Skeletal muscle cell (primary cell): ENCODE measurements at regions not wholly inside any gene's neighbourhood (a gene's known extent, or its start where the extent isn't known, plus 50 kb on each side); places are given as distances from the start of the nearest gene placed in this dataset.
A peak's percentile ranks its signal among the peaks of the same experiment; 100 is the strongest.

Experiments used
- DNase-seq: peaks from one replicate; pipeline ENCODE4 v3.0.0-alpha.2; 2010; ENCODE audit warnings: low read depth
- H3K4me3 ChIP-seq: 2 replicates; pipeline ENCODE4 v1.5.1; 2011; ENCODE audit warnings: low read depth, mild to moderate bottlenecking, control low read depth, low read length, moderate library complexity

DNA sequence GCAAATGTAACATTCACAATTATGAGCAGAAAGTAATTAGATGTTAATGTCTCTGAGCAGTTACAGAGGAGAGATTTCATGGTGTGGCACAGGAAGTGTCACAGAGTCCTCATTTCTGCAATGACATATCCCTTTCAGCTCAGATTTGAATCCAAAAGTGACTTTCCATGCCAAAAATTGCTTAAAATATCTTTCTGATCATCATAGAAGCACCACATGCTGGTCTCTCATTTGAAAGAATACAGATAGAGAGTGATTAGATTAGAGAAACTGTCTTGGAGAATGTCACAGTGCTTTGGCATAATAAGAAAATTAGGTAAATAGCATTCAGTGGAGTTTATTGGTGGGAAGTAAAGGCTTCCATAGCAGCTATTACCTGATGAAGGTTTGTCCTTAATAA lies 383.4 kb upstream of the CDH2 start:
- DNase-seq = no peak
- H3K4me3 ChIP-seq = no peak overlapping the region

DNA sequence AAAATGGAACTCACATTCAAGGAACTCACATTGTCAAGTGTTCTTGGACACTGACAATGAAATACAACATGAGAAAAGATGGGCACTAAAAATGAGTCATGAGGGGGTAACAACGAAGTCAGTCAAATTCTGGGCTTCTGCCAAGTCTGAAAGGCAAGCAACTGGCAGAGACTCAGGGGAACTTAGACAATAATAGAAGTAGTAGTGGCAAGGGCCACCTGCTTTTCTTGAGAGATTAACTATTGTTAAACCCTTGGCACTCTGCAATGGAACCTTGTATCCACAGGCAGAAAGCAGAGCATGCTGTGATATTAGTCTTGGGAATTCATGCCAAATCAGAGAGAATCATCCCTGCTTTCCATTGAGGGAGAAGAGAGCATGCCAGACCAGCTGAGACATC lies 382.6 kb upstream of the CDH2 start:
- H3K4me3 ChIP-seq = no peak overlapping the region
- peak; percentile 9 for DNase-seq

DNA sequence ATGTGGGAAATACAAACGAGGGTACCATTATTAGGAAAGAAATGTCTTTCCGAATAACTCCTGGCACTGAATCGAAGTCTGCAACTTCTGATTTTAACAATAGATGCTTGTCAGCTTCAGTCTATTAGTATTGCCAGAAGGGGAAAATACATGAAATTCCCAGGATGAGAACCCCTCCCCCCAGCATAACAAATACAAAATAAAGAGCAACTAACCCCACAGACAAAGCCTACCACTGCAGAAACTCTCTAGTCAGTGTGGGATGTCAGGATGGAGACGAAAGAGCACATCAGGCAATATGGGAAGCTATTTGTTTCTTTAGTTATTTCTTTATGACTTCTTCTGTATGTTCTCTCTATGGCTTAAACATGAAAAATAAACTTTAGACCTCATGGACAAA lies 365.0 kb upstream of the CDH2 start:
- DNase-seq = no peak
- H3K4me3 ChIP-seq = no peak overlapping the region

DNA sequence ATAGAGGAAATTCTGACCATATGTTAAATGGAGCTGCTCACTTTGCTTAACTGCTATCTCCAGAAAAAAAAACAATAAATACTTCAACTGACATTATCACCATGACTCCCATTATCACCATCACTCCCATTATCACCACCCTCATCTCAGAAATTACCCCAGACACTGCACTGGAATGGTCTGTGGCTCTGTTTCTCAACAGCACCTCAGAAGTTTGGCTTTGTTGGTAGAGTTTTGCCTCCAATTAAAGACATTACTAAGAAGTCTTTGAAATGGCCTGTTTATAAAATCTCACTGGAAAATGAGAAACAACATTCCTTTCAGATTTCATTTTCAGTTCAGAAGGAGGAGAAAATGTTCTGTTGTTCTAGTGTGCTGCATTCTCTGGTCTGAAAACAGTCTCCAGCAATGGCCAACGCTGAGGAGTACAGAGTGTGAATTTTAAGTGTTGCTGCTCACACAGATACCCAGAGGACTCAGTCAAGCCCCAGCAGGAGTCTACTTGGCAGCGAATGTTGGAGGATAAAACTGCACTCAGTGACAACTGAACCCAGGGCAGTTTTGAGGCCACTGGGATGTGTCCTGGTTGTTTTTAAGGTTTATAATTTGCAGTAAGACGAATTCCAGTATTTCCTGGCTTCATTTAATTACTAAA lies 364.5 kb upstream of the CDH2 start:
- DNase-seq = no peak
- H3K4me3 ChIP-seq = no peak overlapping the region

DNA sequence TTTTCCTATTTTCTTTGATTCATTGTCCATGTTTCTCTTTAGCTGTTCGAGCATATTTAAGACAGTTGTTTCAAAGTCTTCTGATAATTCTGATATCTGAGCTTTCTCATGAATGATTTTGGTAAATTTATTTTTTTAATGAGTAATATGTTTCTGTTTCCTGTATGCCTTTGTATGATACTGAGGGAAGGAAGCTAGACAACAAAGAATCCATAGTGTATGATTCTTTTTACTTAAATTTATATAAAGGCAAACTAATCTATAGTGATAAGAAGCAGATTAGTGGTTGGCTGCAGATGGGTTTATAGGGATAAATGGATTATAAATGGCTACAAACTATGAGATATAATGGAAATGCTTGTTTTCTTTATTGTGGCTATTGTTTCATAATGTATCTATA lies 352.7 kb upstream of the CDH2 start:
- H3K4me3 ChIP-seq = no peak overlapping the region
- DNase-seq = no peak

DNA sequence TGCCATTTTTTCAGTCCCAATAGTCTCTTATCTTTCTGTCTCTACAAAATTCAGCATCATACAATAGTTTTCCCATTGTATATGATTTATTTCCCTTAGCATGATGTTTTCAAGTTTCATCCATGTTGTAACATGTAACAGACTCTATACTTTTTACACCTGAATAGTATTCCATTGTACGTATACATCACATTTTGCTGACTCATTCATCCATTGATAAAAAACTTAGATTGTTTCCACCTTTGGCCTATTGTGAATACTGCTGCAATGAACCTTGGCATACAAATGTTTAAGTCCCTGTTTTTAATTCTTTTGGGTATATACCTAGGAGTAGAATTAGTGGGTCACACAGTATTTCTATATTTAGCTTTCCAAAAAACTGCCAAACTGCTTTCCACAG lies 349.3 kb upstream of the CDH2 start:
- no peak for DNase-seq

DNA sequence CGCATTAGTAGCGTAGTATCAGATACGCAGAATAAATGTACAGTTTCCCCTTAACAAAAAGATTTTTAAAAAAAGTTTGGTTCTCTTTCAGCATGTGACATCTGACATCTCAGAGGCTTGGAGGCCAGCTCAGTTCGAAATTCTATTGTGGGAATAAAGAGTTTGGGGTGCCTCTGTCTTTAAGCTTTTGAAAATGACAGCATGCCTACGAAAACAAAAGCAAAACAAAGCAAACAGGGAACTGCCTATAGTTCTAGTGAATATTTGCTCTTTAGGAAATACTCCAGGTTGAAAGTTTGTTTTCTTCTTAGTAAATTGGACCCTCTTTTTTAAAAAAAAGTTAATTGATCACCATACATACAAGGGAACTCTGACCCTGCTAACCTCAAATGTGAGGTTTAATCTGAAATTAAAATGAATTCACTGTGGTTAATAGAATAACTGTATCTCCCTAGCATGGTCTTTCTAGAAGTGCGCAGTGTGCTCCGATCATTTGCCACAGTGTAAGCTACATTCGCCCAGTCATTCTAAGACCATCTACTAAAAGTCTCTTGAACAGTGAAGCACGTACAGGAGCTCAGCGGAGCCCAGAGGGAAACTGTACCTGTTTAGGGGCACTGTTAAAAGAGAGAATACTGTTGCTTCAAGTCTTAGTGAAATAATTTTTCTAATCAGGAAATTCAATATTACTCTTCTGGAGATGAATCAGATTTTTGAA lies 347.0 kb upstream of the CDH2 start:
- DNase-seq = no peak
- no peak overlapping the region for H3K4me3 ChIP-seq

More for the DNA sequence above, 349.3 kb upstream of the CDH2 start:
- no peak overlapping the region for H3K4me3 ChIP-seq

DNA sequence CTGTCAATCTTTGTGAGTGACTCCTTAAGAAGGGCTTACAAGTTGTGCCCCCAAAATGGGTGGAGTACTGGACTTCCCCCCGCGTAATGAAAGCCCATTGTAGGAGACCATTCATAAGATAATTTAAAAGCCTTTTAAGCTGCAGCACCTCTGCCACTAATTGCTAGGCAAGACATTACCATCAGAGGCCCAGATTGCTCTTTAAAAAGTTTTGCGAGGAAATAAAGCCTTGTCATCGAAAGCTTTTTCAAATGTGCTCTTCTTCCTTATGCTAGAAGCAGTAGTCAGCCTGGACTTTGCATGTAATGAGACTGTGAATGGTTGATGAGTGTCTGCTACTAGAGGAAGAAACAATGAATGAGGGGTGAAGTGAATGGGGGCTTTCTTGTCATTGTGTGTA lies 345.3 kb upstream of the CDH2 start:
- H3K4me3 ChIP-seq = no peak overlapping the region
- DNase-seq = no peak

DNA sequence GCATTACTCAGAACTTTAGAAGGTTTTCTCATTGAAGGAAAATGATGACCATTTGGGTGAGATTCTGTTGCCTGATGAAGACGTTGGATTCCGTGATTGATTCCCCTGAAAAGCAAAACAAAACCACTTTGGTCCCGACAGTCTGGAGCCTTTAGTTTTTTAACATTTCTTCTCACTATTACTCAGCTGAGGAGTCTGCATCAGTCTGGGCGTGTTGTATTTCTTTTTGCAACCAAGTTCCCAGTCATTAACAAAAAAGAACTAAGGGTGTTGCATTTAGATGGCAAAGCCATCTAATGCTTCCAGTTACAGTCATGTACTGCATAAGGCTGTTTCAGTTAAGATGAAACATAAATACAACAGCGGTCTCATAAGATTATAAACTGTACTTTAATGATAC lies 343.1 kb upstream of the CDH2 start:
- H3K4me3 ChIP-seq = no peak overlapping the region

DNA sequence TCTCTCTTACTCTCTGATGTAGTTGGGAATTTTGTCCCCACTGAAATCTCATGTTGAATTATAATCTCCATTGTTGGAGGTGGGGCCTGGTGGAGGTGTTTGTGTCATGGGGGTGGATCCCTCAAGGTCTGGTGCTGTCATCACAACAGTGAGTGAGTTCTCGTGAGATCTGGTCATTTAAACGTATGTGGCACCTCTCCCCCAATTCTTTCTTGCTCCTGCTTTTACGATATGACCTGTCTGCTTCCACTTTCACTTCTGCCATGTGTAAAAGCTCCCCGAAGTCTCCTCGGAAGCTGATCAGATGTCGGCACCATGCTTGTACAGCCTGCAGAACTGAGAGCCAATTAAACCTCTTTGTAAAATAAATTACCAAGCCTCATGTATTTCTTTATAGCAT lies 337.8 kb upstream of the CDH2 start:
- H3K4me3 ChIP-seq = no peak overlapping the region

More for the DNA sequence above, 343.1 kb upstream of the CDH2 start:
- DNase-seq = no peak

DNA sequence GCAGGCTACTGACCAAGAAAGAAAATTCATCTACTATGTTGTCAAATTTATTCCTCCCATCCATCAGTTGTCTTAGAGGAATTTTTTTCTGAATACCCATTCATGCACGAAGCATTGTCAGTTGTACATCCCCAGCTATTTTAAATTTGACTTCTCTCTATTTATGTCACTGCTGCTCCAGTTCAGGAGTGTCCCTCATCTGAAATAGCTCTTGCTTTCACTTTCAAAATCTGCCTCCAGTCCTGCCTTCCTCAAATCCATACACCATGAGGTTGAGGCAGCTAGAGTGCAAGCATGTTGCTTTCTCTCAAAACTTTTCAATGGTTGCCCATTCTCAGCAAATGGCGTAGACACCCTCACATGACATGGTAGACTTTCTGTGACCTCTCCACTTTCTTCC lies 335.4 kb upstream of the CDH2 start:
- no peak overlapping the region for H3K4me3 ChIP-seq
- DNase-seq = no peak

More for the DNA sequence above, 337.8 kb upstream of the CDH2 start:
- no peak for DNase-seq

DNA sequence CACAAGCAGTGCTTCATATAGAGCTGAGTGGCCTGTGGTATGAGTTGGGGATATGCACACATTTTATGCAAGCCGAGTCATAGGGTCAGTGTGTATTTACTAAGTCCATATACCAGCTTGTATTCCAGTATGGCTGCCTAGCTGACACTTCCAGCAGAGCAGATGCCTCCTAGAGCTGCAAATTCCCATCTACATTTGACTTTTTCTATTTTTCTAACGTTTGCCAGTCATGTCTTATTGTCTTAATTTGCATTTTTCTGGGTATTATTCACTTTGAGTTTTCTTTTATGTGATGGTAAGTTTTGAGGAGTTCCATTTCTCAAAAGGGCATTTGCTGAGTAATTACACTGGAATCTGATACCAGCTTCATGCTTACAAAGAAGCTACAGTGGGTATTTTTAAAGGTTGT lies 334.5 kb upstream of the CDH2 start:
- H3K4me3 ChIP-seq = no peak overlapping the region
- peak; percentile 4 for DNase-seq

DNA sequence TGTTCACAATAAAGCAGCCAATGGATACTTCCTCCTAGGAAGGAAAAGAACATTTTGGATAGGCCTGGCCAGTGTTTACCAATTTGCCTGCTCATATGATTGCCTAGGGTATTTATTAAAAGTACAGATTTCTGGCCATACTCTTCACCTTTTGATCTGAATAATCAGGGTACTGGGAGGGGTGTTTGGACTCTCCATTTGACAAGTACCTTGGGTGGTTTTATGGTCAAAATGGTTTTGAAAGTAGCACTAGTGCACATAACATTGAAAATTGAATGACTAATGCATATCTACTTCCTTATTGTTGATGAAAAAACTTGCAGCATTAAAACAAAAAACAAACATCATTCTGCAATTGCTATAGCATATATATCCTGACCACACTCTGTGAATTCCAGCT lies 333.3 kb upstream of the CDH2 start:
- no peak for DNase-seq
- H3K4me3 ChIP-seq = no peak overlapping the region

DNA sequence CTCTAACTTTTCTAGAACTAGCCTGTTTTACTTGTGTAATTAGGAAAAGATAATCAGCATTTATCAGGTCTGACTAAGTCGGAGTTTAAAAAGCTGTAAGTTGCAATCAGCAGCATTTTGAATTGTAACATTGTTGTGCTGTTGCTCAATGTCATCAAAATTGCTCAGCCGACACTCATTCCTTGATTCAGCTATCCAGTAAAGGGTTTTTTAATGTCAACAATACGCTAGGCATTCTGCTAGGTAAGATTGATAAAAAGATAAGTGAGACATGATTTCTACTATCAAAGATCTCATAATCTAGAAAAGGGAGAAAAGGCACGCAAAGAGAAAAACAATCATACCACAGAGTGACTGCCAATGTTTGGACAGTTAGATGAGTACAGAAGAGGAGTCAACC lies 327.1 kb upstream of the CDH2 start:
- DNase-seq = no peak

DNA sequence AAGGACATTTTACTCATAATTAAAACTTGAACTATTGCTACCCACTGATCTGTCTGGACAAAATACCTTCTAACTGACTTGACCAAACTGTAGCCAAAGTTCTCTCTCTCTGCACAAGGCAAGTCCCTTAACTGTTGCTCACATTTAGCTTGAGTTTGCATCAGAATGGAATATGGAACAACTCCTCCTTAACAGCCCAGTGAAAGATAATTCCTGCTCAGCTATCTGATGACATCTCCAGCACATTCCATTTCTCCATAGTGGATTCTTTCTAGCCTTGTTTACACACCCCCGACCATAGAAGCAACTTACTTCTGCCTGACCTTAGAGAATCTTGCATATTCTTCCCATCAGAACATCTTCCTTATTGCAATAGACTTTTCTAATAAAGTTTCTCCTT lies 317.2 kb upstream of the CDH2 start:
- peak; percentile 82 for DNase-seq
- no peak overlapping the region for H3K4me3 ChIP-seq

More for the DNA sequence above, 327.1 kb upstream of the CDH2 start:
- H3K4me3 ChIP-seq = no peak overlapping the region

DNA sequence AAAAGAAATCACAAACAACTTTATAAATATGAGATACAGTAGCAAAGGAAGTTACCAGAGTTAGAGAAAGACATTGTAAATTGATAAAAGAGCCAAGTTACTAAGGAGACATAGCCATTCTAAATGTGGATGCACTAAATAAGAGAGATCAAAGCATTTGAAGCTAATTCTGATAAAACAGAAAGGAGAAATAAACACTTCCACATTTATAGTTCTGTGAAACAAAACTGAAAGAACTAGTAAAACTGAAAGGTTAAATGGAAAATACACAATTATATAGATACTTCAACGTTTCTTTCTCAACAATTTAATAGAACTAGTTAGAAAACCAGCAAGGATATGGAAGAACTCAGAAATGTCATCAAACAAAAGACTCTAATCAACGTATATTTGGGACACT lies 309.0 kb upstream of the CDH2 start:
- DNase-seq = no peak
- no peak overlapping the region for H3K4me3 ChIP-seq

DNA sequence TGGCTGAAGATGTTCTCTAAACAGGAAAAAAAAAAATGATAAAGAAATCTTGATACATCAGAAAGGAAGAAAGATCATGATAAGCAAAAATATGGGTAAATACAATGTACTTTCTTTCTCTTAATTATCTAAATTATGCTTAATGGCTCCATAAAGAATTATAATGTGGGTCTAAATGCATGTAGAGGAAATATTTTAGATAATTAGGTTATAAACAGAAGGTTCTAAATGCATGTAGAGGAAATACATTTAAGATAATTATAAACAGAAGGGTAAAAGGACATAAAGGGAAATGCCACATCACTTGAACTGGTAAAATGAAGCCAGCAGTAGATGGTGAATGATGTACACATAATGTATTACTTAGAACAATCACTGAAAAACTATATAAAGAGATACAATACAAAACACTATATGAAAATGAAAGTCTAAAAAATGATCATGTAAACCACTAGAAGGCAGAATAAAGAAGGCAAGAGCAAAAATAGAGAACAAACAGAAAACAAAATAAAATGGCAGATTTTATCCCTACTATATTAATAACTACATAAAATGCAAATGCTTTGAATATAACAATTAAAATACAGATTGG lies 308.4 kb upstream of the CDH2 start:
- no peak overlapping the region for H3K4me3 ChIP-seq
- no peak for DNase-seq

DNA sequence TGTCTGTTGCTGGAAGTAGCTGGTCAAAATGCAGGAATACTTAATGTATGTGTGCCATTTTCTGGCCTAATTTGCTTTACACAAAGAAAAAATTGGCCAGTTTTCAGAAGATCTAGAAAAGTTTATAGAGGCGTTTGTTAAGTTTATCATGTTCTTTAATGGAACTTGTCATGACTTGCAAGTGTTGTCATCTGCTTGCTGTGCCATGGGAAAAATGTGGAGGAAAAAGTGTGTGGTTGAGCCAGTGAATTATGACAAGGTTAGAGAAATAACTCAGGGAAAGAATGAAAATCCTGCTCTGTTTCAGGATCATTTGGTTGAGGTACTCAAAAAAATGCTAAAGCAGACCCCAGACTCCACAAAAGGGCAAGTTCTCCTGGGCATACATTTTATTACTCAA lies 301.6 kb upstream of the CDH2 start:
- no peak overlapping the region for H3K4me3 ChIP-seq
- DNase-seq = no peak

DNA sequence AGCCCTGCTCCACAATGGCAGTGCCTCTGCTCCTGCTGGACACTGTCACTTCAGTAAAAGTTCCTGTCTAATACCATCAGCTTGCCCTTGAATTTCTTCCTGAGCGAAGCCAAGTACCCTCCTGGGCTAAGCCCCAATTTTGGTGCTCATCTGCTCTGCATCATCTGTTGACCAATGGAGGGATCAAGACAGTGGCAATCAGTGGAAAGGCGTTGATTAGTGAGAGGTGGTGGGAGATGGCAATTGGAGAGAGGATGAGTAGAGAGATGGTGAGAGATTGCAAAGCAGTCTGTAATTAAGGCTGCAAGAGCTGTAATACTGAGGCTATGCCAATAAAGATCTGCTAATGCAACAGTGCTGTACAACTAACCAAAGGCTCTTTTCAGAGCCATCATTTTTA lies 299.4 kb upstream of the CDH2 start:
- no peak overlapping the region for H3K4me3 ChIP-seq
- DNase-seq = no peak

DNA sequence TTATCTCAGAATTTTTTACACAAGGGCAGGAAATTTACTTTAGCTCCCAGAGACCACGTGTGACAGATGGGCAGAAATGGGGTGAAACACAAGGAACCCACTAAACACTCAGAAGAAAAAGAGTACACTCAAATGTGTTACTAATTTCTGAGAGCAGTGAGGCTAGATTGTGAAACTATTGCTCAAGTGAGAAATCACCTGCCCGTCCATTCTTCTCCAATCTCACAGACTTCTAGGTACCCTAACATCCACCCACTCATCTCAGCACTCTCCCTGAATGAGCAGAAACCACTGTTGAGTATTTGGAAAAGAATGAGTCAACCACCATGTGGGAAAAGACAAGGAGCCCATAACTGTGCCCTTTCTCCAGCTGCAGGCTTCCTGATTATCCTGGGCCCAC lies 293.0 kb upstream of the CDH2 start:
- H3K4me3 ChIP-seq = no peak overlapping the region
- peak; percentile 2 for DNase-seq

DNA sequence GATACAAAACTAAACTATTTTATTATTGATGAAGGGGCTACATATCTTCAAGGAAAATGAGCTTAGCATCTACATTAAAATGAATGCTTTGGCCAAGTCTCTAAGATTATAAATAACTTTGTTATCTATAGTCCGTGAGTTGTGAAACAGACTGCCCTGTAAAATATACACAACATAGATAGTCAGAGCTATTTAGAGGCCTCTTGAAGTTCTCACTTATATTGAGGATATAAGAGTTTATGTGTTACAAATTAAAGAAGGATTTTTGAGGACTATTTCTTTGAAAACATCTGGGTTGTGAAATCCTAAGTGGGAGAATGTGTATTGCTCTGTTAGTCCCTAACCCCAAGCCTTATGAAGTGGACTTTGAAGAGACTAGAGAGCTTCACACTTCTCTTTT lies 292.0 kb upstream of the CDH2 start:
- DNase-seq = no peak
- no peak overlapping the region for H3K4me3 ChIP-seq
